Dendritic cell treated with granulocyte-macrophage colony-stimulating factor and Interleukin-4, amounts not matched to agents 40 ng/mL and 50 ng/mL, for 4 days (primary cell): ENCODE measurements at regions not wholly inside any gene's neighbourhood (a gene's known extent, or its start where the extent isn't known, plus 50 kb on each side); places are given as distances from the start of the nearest gene placed in this dataset.

Source experiments
- H3K27ac Mint-ChIP-seq: one replicate; pipeline ENCODE4 v1.8.0; 2022; ENCODE audit warnings: mild to moderate bottlenecking, mixed read lengths
- H3K27me3 Mint-ChIP-seq: one replicate; pipeline ENCODE4 v1.8.0; 2022; ENCODE audit warnings: mild to moderate bottlenecking, mixed read lengths
- H3K36me3 Mint-ChIP-seq: one replicate; pipeline ENCODE4 v1.8.0; 2022; ENCODE audit warnings: low read depth, mixed read lengths
- H3K4me1 Mint-ChIP-seq: one replicate; pipeline ENCODE4 v1.8.0; 2022; ENCODE audit warnings: low read depth, mixed read lengths
- H3K4me3 Mint-ChIP-seq: one replicate; pipeline ENCODE4 v1.8.0; 2022; ENCODE audit warnings: mild to moderate bottlenecking, moderate library complexity, mixed read lengths
- H3K9me3 Mint-ChIP-seq: one replicate; pipeline ENCODE4 v1.8.0; 2022; ENCODE audit warnings: mixed read lengths
- intact Hi-C: fragments of 100-400 bp; cut with micrococcal nuclease; formaldehyde crosslinking; loops from one replicate; pipeline ENCODE4 v1.15.0; 2022

DNA sequence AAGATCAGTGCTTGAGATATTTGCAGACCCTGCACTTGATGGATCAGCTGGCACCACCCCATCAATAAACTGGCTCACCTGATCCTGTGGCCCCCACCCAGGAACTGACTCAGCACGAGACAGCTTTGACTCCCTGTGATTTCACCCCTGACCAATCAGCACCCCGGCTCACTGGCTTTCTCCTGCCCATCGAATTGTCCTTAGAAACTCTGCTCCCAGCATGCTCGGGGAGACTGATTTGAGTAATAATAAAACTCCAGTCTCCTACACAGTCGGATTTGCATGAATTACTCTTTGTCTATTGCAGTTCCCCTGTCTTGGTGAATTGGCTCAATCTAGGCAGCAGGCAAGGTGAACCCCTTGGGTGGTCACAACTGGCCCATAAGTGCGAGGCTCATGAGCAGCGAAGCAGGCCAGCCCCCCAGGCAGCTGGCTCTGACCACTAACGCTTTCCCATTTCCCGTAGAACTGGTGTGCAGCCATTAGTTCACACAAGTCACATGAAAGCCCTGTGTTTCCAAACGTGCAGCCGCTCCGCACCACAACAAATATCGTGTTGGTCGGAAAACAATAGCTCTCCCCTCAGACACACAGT lies 79.6 kb downstream of the RSPH3 start:
- Mint-ChIP-seq H3K9me3 (no peaks in the 10 kb centered on the region), H3K27ac (no peak overlapping the region), H3K36me3 (no peaks in the 10 kb centered on the region), H3K27me3 (no peaks in the 10 kb centered on the region), H3K4me1 (peaks cover 12% of the 10 kb centered on the region), H3K4me3 (no peak overlapping the region)
- intact Hi-C loops, result no loop called here

DNA sequence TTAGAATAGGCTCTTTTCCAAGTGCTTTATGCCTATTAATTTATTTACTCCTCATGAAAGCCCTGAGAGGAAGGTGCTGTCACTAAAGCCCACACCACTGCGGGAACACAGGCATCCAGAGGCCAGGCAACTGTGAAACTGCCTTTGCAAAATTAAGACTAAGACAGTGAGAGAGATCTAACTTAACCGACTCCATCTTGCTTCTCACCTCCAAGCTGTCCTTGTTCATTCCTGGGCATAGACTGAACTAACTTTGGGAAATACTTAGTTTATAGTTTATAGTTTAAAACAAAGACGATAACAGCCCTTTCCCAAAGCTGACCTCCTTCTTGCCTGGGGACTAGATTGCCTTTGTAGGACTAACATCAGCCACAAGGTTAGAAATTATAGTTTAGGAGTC lies 80.1 kb downstream of the RSPH3 start:
- Mint-ChIP-seq H3K4me1 (peaks cover 10% of the 10 kb centered on the region), H3K36me3 (no peaks in the 10 kb centered on the region), H3K4me3 (no peak overlapping the region), H3K27me3 (no peaks in the 10 kb centered on the region), H3K9me3 (no peaks in the 10 kb centered on the region), H3K27ac (no peak overlapping the region)
- intact Hi-C loops, result no loop called here

DNA sequence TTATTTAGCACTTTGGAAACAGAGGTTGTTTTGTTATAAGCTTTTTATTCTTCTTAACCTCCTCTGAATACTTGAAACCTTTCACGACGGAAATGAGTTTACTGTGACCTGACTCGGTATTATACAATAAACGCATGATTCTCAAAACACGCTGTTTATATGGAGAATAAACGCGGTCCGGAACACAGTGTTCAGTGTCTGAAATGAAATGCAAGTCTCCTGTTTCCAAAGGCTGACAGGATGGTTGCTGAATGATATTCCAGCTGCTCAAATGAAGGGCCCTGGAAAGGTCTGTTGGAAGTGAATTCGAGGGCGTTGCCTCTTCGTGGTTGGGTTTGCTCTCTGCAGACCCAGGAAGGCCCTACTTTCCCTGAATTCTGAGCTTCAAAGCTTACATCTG lies 83.4 kb downstream of the RSPH3 start:
- Mint-ChIP-seq H3K36me3 (no peaks in the 10 kb centered on the region), H3K9me3 (no peaks in the 10 kb centered on the region), H3K27ac (no peak overlapping the region), H3K4me1 (peaks cover 32% of the 10 kb centered on the region), H3K4me3 (no peak overlapping the region), H3K27me3 (no peaks in the 10 kb centered on the region)
- intact Hi-C loops, result no loop called here

DNA sequence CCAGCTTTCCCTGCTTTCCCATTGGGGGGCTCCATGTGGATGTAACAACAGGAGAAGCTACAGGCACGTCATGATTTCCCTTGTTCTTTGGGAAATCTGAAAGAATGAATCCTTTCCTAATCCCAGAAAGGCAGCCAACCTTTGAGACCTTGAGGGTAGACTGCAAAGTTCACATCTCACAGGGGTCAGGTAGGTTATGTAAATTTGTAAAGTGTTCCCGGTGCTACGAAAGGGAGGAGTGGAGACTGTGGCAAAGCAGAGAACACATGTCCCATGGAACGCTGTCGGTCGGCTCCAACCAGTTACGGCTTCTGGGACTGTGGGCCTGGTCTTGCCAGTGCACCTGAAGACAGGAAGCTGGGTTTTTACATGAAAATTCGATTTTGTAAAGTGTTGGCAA lies 85.1 kb downstream of the RSPH3 start:
- Mint-ChIP-seq H3K4me3 (no peak overlapping the region), H3K4me1 (peaks cover 41% of the 10 kb centered on the region), H3K36me3 (no peaks in the 10 kb centered on the region), H3K27me3 (no peaks in the 10 kb centered on the region), H3K9me3 (no peaks in the 10 kb centered on the region), H3K27ac (no peak overlapping the region)
- intact Hi-C loops, result no loop called here

DNA sequence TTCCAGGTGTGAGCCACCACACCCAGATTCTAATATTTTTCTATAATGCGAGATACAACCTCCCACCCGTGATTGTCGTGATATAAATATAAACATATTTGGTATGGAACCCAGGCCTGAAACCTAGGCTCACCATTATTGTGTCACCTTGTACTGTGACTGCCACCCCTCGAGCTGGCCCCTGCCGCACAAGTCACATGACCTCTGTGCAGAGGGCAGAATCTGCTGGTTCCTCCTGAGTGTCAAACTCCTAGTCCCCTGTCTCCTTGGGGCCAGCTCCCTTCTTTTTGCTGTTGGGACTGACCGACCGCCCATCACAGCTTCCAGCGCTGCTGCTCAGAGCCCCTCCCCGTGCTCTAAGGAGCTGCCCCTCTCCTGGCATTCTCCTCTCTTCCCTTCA lies 86.4 kb downstream of the RSPH3 start:
- intact Hi-C loops, result no loop called here
- Mint-ChIP-seq H3K27me3 (no peaks in the 10 kb centered on the region), H3K4me3 (no peak overlapping the region), H3K4me1 (peaks cover 41% of the 10 kb centered on the region), H3K27ac (no peak overlapping the region), H3K9me3 (no peaks in the 10 kb centered on the region), H3K36me3 (no peaks in the 10 kb centered on the region)

DNA sequence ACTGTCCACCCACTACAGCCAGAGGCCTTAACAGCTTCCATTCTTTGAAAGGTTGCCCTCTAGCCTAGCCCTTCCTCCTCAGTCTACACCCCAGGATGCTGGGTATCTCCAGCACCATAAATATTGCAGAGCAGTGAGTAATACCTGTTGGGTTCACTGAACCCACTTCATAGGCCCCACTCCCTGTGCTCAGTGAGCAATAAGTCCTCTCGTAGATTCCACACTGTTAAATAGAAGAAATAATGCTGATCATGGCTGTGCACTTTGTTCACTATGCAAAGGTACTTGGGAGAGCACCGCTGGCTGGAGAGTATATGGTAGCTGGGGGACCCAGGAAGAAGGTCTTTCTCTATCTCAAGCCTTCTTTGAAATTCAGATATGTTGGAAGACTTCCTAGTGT lies 87.3 kb downstream of the RSPH3 start:
- no peaks in the 10 kb centered on the region for H3K9me3 Mint-ChIP-seq
- H3K4me3 Mint-ChIP-seq, result no peak overlapping the region
- H3K4me1 Mint-ChIP-seq, result peaks cover 36% of the 10 kb centered on the region
- peak overlapping the region; percentile 51 for H3K27ac Mint-ChIP-seq
- H3K36me3 Mint-ChIP-seq, result no peaks in the 10 kb centered on the region
- intact Hi-C loops, result no loop called here
- H3K27me3 Mint-ChIP-seq, result no peaks in the 10 kb centered on the region

DNA sequence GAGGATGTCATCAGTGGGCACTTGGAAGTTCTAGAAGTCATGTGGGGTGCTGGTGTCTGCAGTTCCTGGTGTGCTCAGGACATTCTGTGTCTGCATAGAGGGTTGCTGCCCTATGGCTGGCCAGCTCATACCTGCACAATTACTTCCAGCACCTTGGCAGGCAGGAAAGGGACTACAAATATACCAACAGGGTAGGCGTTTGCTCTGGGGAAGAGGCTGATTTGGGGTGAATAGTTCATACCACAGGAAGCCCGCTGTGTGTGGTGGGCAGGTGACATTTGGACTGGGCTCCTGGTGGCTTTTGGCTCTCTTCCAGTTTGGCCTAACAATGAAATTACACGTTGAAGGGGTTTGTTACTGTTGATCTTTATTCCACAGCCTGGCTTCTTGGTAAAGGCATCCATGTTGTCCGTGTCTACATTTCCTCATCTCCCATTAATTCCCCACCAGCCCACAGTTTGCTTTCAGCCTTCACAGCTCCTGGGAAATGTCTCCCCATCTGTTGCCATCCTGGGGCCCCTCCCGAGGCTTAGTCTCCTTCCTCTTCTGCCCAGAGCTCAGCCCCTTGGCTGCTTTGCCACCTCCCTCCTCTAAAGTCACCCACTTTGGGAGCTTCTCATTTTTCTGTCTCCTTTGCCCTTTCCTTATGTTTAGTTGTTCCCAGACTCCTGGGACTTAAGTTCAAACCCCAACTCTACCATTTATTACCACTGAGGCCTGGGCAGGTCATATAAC lies 88.1 kb downstream of the RSPH3 start:
- intact Hi-C loops, result no loop called here
- H3K9me3 Mint-ChIP-seq, result peaks cover 7% of the 10 kb centered on the region
- peaks cover 33% of the 10 kb centered on the region for H3K4me1 Mint-ChIP-seq
- H3K27me3 Mint-ChIP-seq, result no peaks in the 10 kb centered on the region
- H3K27ac Mint-ChIP-seq, result peak overlapping the region; percentile 51
- H3K4me3 Mint-ChIP-seq, result no peak overlapping the region
- no peaks in the 10 kb centered on the region for H3K36me3 Mint-ChIP-seq

DNA sequence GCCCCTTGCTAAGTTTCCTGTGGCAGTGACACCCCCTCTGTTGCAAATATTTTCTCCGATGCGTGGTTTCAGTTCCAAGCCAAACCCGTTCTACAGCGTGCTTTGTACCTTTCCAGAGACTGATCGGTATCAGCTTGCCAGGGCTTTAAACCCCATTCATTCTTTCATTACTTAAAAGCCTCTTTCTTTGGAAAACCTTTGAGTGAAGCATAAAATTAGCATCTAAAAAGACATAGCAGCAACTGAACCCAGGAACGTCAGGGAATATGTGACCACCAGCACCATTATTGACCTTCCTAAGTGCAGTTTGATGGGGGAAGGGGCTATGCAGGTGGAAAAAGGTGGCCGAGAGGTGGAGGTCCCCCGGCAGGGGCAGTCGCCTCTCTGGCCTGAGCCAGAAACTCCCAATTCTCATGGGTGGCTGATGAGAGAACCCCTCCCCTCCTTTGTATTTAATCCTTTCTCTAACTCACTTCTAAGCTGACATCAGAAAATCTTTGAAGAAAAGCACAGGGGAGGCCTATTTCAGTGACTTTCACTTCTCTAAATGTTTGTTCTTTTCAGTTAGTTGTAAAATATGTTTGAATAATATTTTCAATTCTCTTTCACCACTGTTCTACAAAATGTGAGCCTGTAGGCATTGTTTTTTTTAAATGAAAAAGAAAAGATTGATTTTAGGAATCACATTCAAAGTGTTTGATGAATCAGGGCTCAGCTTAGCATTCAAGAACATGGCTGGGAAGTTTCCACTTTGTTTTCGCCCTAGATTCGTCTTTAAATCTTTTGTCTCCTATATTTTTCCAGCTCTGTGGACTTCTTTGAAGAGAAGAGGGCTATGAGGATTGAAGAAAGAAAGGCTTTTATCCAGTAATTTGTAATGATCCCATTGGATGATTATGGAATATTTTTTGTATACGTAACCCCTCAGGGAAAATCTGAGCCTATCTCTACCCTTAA lies 89.2 kb downstream of the RSPH3 start:
- peaks cover 18% of the 10 kb centered on the region for H3K9me3 Mint-ChIP-seq
- H3K27me3 Mint-ChIP-seq, result no peaks in the 10 kb centered on the region

DNA sequence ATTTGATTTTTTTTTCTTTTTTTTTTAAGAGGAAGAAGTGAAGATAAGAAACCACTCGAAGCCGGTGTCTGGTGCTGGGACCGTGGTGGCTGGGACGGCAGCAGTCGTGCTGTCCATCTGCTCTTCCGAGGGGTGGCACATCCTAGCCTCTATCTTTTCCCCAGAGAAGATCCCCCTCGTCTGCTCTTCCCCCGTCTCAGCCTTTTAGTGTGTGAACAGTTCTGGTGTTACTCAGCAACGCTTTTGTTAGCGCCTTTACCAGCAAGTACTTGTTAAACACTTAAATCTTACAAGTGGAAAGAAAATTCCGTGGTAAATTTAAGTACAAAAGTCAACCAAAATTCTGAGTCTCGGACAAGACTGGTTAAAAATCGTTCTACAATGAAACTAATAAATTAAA lies 90.1 kb downstream of the RSPH3 start:
- intact Hi-C loops, result no loop called here
- no peak overlapping the region for H3K4me3 Mint-ChIP-seq
- no peak overlapping the region for H3K27ac Mint-ChIP-seq
- peaks cover 26% of the 10 kb centered on the region for H3K9me3 Mint-ChIP-seq
- H3K4me1 Mint-ChIP-seq, result peaks cover 33% of the 10 kb centered on the region
- H3K36me3 Mint-ChIP-seq, result peaks cover 6% of the 10 kb centered on the region
- peaks cover under 1% of the 10 kb centered on the region for H3K27me3 Mint-ChIP-seq

More for the DNA sequence above, 89.2 kb downstream of the RSPH3 start:
- Mint-ChIP-seq H3K4me3 (no peak overlapping the region), H3K27ac (peak overlapping the region; percentile 32), H3K36me3 (no peaks in the 10 kb centered on the region), H3K4me1 (peaks cover 33% of the 10 kb centered on the region)
- intact Hi-C loops, result no loop called here

DNA sequence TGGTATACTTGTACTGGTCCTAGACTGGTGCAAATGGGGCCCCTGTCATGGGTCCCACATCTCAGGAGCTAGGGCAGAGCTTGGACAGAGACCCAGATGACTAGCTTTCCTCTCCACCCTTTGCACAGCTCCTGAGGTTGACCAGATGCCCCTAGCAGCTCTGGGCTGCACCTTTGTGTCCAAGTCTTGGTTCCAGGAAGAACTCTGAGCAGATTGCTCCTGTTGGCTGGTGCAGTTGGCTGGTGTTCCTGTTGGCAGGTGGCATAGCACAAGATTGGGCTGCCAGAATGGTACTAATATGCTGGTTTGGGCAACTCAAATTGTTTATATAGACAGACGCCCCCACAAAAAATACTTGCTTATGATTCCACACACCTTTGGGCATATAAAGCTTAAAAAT lies 89.4 kb upstream of the EZR start:
- Mint-ChIP-seq H3K4me1 (peaks cover 25% of the 10 kb centered on the region), H3K27ac (no peak overlapping the region), H3K27me3 (peaks cover 2% of the 10 kb centered on the region), H3K9me3 (peaks cover 36% of the 10 kb centered on the region), H3K36me3 (peaks cover 6% of the 10 kb centered on the region), H3K4me3 (no peak overlapping the region)
- intact Hi-C loops, result no loop called here

DNA sequence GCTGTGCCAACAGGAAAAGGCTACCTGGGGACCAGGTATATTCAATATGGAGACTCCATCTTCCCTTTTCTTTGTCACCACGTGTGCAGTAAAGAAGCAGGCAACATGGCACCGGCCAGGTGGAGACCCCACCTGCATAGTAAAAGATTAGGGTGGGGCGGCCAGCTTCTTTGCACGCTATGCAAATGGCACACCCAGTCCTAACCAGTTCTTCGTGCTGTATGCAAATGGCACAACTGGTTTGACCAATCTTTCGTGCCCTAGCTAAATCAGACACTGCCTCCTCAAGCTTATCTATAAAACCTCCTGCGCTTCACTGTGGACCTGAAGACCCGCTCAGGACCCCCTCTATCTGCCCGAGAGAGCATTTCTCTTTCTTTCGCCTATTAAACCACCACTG lies 88.8 kb upstream of the EZR start:
- H3K4me3 Mint-ChIP-seq, result no peak overlapping the region
- H3K4me1 Mint-ChIP-seq, result peaks cover 22% of the 10 kb centered on the region
- peaks cover 36% of the 10 kb centered on the region for H3K9me3 Mint-ChIP-seq
- H3K27me3 Mint-ChIP-seq, result peaks cover 2% of the 10 kb centered on the region
- intact Hi-C loops, result no loop called here
- H3K27ac Mint-ChIP-seq, result no peak overlapping the region
- peaks cover 6% of the 10 kb centered on the region for H3K36me3 Mint-ChIP-seq

DNA sequence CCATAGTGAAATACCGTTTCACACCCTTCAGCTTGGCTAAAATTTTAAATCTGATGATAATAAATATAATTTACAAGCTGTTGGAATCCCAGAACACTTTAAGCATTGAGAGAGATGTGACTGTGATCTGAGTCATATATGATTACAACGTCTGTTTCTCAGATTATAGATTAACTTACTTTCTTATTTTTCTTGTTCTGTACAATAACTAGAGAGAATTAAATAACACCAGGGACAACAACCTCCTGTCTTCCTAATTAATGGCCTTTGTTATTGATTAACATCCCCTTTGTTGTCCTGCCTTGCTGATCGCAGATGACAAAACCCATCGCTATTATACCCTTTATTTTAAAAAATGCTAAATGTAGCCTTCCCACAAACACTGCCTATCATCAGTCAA lies 87.8 kb upstream of the EZR start:
- H3K36me3 Mint-ChIP-seq, result peaks cover 6% of the 10 kb centered on the region
- peaks cover 36% of the 10 kb centered on the region for H3K9me3 Mint-ChIP-seq
- H3K27me3 Mint-ChIP-seq, result peaks cover 2% of the 10 kb centered on the region
- no peak overlapping the region for H3K4me3 Mint-ChIP-seq
- no peak overlapping the region for H3K27ac Mint-ChIP-seq
- intact Hi-C loops, result no loop called here
- H3K4me1 Mint-ChIP-seq, result peaks cover 12% of the 10 kb centered on the region

DNA sequence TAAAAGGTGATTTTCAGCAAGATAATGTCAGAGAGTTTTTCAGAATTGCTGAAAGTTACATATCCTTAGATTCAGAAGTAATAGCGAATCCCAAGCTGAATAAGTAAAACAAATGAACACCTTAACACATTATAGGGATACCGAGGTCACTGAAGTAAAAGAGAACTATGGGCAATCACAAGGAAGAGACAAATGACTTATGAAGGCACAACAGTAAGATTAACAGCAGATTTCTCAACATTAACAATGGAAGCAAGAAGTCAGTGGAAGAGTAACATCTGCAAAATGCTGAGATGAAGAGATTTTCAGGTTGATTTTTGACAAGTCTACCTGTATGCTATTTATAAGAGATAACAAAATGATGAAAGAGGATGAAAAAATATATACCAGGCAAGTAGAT lies 86.1 kb upstream of the EZR start:
- intact Hi-C loops, result no loop called here
- H3K9me3 Mint-ChIP-seq, result peaks cover 36% of the 10 kb centered on the region
- H3K4me3 Mint-ChIP-seq, result no peak overlapping the region
- H3K27me3 Mint-ChIP-seq, result peaks cover 2% of the 10 kb centered on the region
- no peak overlapping the region for H3K27ac Mint-ChIP-seq
- H3K36me3 Mint-ChIP-seq, result peaks cover 6% of the 10 kb centered on the region
- H3K4me1 Mint-ChIP-seq, result peaks cover under 1% of the 10 kb centered on the region

DNA sequence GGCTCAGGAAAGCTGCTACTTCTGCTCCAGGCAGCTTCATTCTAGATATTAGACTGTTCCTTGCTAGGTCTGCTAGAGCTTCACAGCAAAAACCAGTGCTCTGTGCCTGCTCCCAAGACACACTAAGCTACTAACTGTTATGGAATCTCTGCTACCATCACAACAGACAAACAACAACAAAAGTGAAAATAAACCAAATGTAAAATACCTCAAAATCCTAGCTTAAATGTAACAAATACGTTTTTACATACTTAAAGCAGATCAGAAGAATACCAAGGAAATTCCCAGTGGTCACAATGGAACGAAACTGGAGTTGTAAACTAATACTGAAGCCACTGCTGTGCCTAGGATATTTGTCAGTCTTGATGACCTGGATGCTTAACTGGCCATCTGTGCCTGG lies 84.6 kb upstream of the EZR start:
- Mint-ChIP-seq H3K27me3 (peaks cover 2% of the 10 kb centered on the region), H3K27ac (no peak overlapping the region), H3K4me3 (no peak overlapping the region), H3K9me3 (peaks cover 36% of the 10 kb centered on the region), H3K36me3 (peaks cover 6% of the 10 kb centered on the region), H3K4me1 (no peaks in the 10 kb centered on the region)
- intact Hi-C loops, result no loop called here
